H1 (cell line): ENCODE measurements at regions not wholly inside any gene's neighbourhood (a gene's known extent, or its start where the extent isn't known, plus 50 kb on each side); places are given as distances from the start of the nearest gene placed in this dataset.

Experiments
- CTCF ChIA-PET: fragments of 300-600 bp; sonication (Branson Sonifier 250); formaldehyde crosslinking; loops from one replicate; lab custom pipeline; 2021; ENCODE audit not compliant: partially characterized antibody; lab: Charles Lee
- POLR2A ChIA-PET: fragments of 300-600 bp; sonication (Branson Sonifier 250); formaldehyde crosslinking; loops from one replicate; lab custom pipeline; 2021; ENCODE audit warnings: inconsistent platforms; ENCODE audit not compliant: partially characterized antibody; lab: Charles Lee
- DNase-seq, 2 experiments: peaks; one replicate each; pipeline versions ENCODE4 v3.0.0 to v3.0.0-alpha.2; 2010 to 2022; ENCODE audit warnings: low spot score in 2 of 2, low read depth in 1 of 2, mixed read lengths in 1 of 2
- FAIRE-seq: peaks from 2 replicates; lab custom pipeline; 2011; peaks lifted over from hg19 to GRCh38; lab: Jason Lieb, UNC
- H2AFZ ChIP-seq: 2 replicates; pipeline ENCODE4 v1.8.1; 2012; ENCODE audit warnings: low read length, inconsistent platforms
- H2AK5ac ChIP-seq: 2 replicates; pipeline ENCODE4 v1.6.1; 2013; ENCODE audit warnings: low read depth, low read length
- H2BK120ac ChIP-seq: replicated peaks from 2 replicates; pipeline ENCODE3; 2013; ENCODE audit warnings: low read depth, low read length, inconsistent platforms
- H2BK12ac ChIP-seq: 2 replicates; pipeline ENCODE4 v1.6.1; 2013; ENCODE audit warnings: low read depth, low read length
- H2BK15ac ChIP-seq: 2 replicates; pipeline ENCODE4 v1.6.1; 2013; ENCODE audit warnings: low read length
- H2BK20ac ChIP-seq: 2 replicates; pipeline ENCODE4 v1.6.1; 2013; ENCODE audit warnings: low read length
- H2BK5ac ChIP-seq: 2 replicates; pipeline ENCODE4 v1.6.1; 2013; ENCODE audit warnings: low read depth, low read length
- H3K14ac ChIP-seq: 2 replicates; pipeline ENCODE4 v1.6.1; 2013; ENCODE audit warnings: inconsistent platforms; ENCODE audit not compliant: insufficient read length
- H3K18ac ChIP-seq: 2 replicates; pipeline ENCODE4 v1.6.1; 2013; ENCODE audit warnings: low read length; ENCODE audit errors: extremely low read depth
- H3K23ac ChIP-seq: 2 replicates; pipeline ENCODE4 v1.6.1; 2013; ENCODE audit warnings: inconsistent platforms; ENCODE audit not compliant: insufficient read length
- H3K23me2 ChIP-seq: 2 replicates; pipeline ENCODE4 v1.6.1; 2013; ENCODE audit warnings: low read depth, low read length
- H3K27ac ChIP-seq: 2 replicates; pipeline ENCODE4 v1.6.1; 2011; ENCODE audit warnings: low read depth, low read length, inconsistent platforms
- H3K27me3 ChIP-seq, 4 experiments: replicated peaks in 1 of 4; 1 replicate in 1 of 4; 2 replicates in 3 of 4; pipeline versions ENCODE4 v1.6.1 to v1.8.1; 2011 to 2013; ENCODE audit warnings: low read length in 3 of 4, mild to moderate bottlenecking in 3 of 4, inconsistent platforms in 2 of 4, mixed read lengths in 2 of 4, moderate library complexity in 1 of 4; ENCODE audit not compliant: control insufficient read depth in 3 of 4, insufficient read depth in 3 of 4; ENCODE audit errors: extremely low read depth in 1 of 4
- H3K36me3 ChIP-seq, 4 experiments: 2 replicates each; pipeline versions ENCODE4 v1.6.1 to v1.8.1; 2011 to 2013; ENCODE audit warnings: mild to moderate bottlenecking in 4 of 4, low read length in 3 of 4, moderate library complexity in 2 of 4, control low read depth in 1 of 4, inconsistent platforms in 1 of 4; ENCODE audit not compliant: insufficient read depth in 4 of 4, control insufficient read depth in 2 of 4
- H3K4ac ChIP-seq: replicated peaks from 2 replicates; pipeline ENCODE3; 2013; ENCODE audit warnings: low read length, low read depth, mixed read lengths, inconsistent platforms; ENCODE audit not compliant: insufficient read length
- H3K4me1 ChIP-seq, 4 experiments: replicated peaks in 1 of 4; 1 replicate in 1 of 4; 2 replicates in 3 of 4; pipeline versions ENCODE4 v1.6.1 to v1.8.1; 2011 to 2013; ENCODE audit warnings: low read length in 3 of 4, inconsistent platforms in 2 of 4, mixed read lengths in 1 of 4; ENCODE audit not compliant: insufficient read depth in 4 of 4, control insufficient read depth in 3 of 4
- H3K4me2 ChIP-seq, 2 experiments: 2 replicates each; pipeline versions ENCODE4 v1.6.1 to v1.8.1; 2011 to 2013; ENCODE audit warnings: low read depth in 2 of 2, low read length in 2 of 2, control low read depth in 1 of 2, inconsistent platforms in 1 of 2, mild to moderate bottlenecking in 1 of 2; ENCODE audit not compliant: insufficient read depth in 1 of 2
- H3K4me3 ChIP-seq, 4 experiments: fragments of 200-600, 300-600 bp in 1 of 4; sonication (generic), shearing (Covaris generic), sonication (Bioruptor Twin) in 1 of 4; 2 replicates each; pipeline versions ENCODE4 v1.5.1 to v1.8.1; 2011 to 2016; ENCODE audit warnings: low read length in 4 of 4, low read depth in 3 of 4, control low read depth in 2 of 4, inconsistent platforms in 2 of 4, mild to moderate bottlenecking in 2 of 4, mixed read lengths in 1 of 4, moderate library complexity in 1 of 4; ENCODE audit not compliant: insufficient read depth in 2 of 4; ENCODE audit errors: extremely low read depth in 1 of 4
- H3K56ac ChIP-seq: replicated peaks from 2 replicates; pipeline ENCODE3; 2013; ENCODE audit warnings: low read depth, mild to moderate bottlenecking, mixed read lengths, low read length, inconsistent platforms; ENCODE audit not compliant: insufficient read length
- H3K79me1 ChIP-seq: 2 replicates; pipeline ENCODE4 v1.6.1; 2013; ENCODE audit warnings: low read depth, low read length, control low read depth
- H3K79me2 ChIP-seq, 2 experiments: 2 replicates each; pipeline versions ENCODE4 v1.6.1 to v1.8.1; 2012 to 2013; ENCODE audit warnings: low read length in 2 of 2, mild to moderate bottlenecking in 2 of 2, inconsistent platforms in 1 of 2; ENCODE audit not compliant: insufficient read depth in 2 of 2, control insufficient read depth in 1 of 2
- H3K9ac ChIP-seq, 4 experiments: replicated peaks in 1 of 4; 1 replicate in 1 of 4; 2 replicates in 3 of 4; pipeline versions ENCODE4 v1.6.1 to v1.8.1; 2011 to 2013; ENCODE audit warnings: low read depth in 3 of 4, low read length in 3 of 4, control low read depth in 2 of 4, mild to moderate bottlenecking in 2 of 4, moderate library complexity in 2 of 4, inconsistent platforms in 1 of 4; ENCODE audit errors: extremely low read depth in 1 of 4
- H3K9me3 ChIP-seq, 2 experiments: 2 replicates each; pipeline versions ENCODE4 v1.6.1 to v1.8.1; 2012 to 2013; ENCODE audit warnings: mild to moderate bottlenecking in 2 of 2, moderate library complexity in 2 of 2, control low read depth in 1 of 2, inconsistent platforms in 1 of 2, low read depth in 1 of 2, low read length in 1 of 2, mixed read lengths in 1 of 2; ENCODE audit not compliant: insufficient read depth in 2 of 2
- H4K20me1 ChIP-seq, 2 experiments: replicated peaks in 1 of 2; 2 replicates each; pipeline versions ENCODE3 to v1.8.1; 2011 to 2013; ENCODE audit warnings: inconsistent platforms in 2 of 2, low read length in 2 of 2, mild to moderate bottlenecking in 1 of 2; ENCODE audit not compliant: insufficient read depth in 2 of 2, control insufficient read depth in 1 of 2
- H4K5ac ChIP-seq: 2 replicates; pipeline ENCODE4 v1.6.1; 2013; ENCODE audit warnings: low read length, low read depth, mixed read lengths, inconsistent platforms; ENCODE audit not compliant: insufficient read length
- H4K8ac ChIP-seq: 2 replicates; pipeline ENCODE4 v1.8.0; 2013; ENCODE audit warnings: mild to moderate bottlenecking, moderate library complexity, low read length, inconsistent platforms; ENCODE audit not compliant: insufficient read depth; ENCODE audit errors: extremely low read depth
- H4K91ac ChIP-seq: replicated peaks from 2 replicates; pipeline ENCODE3; 2013; ENCODE audit warnings: low read length, mixed read lengths, inconsistent platforms; ENCODE audit not compliant: insufficient read length
- ATF2 ChIP-seq: IDR thresholded peaks from 2 replicates; pipeline ENCODE4 v1.6.1; 2012; ENCODE audit warnings: low read length, inconsistent platforms
- BCL11A ChIP-seq, 2 experiments: IDR thresholded peaks; one replicate each; pipeline ENCODE4 v1.6.1; 2011; ENCODE audit warnings: low read depth in 2 of 2, low read length in 2 of 2, mild to moderate bottlenecking in 2 of 2
- CTCF ChIP-seq, 3 experiments: IDR thresholded peaks; 1 replicate in 2 of 3; 2 replicates in 1 of 3; pipeline versions ENCODE4 v1.5.1 to v1.6.1; 2011; ENCODE audit warnings: low read length in 3 of 3, mild to moderate bottlenecking in 3 of 3, inconsistent platforms in 2 of 3, low read depth in 1 of 3, moderate library complexity in 1 of 3; ENCODE audit not compliant: insufficient read depth in 1 of 3; ENCODE audit errors: control extremely low read depth in 1 of 3
- POLR2A ChIP-seq, 2 experiments: IDR thresholded peaks; 1 replicate in 1 of 2; 2 replicates in 1 of 2; pipeline ENCODE4 v1.6.1; 2011; ENCODE audit warnings: low read depth in 2 of 2, low read length in 2 of 2, mild to moderate bottlenecking in 2 of 2; ENCODE audit errors: control extremely low read depth in 1 of 2
- RAD21 ChIP-seq, 2 experiments: IDR thresholded peaks in 1 of 2; conservative IDR thresholded peaks in 1 of 2; 2 replicates each; pipeline ENCODE4 v1.6.1; 2011; ENCODE audit warnings: low read depth in 2 of 2, low read length in 2 of 2, improper control_type of control experiment in 1 of 2, inconsistent platforms in 1 of 2, mild to moderate bottlenecking in 1 of 2, moderate library complexity in 1 of 2
- RFX5 ChIP-seq: IDR thresholded peaks from 2 replicates; pipeline ENCODE4 v1.6.1; 2011; ENCODE audit warnings: low read depth, low read length, improper control_type of control experiment, borderline replicate concordance
- RXRA ChIP-seq: IDR thresholded peaks from 2 replicates; pipeline ENCODE4 v1.6.1; 2011; ENCODE audit warnings: low read depth, mild to moderate bottlenecking, low read length, moderate library complexity; ENCODE audit not compliant: insufficient read depth
- SIX5 ChIP-seq: IDR thresholded peaks from 2 replicates; pipeline ENCODE4 v1.6.1; 2011; ENCODE audit warnings: mild to moderate bottlenecking, low read depth, low read length
- SUZ12 ChIP-seq: fragments of 200-600 bp; sonication (generic); IDR thresholded peaks from 2 replicates; pipeline ENCODE4 v1.6.1; 2012; ENCODE audit warnings: mild to moderate bottlenecking, inconsistent platforms, low read length, moderate library complexity, mixed read lengths
- WGBS, 2 experiments: shearing (Covaris generic) in 1 of 2; methylation state at CpG; one replicate each; pipeline versions ENCODE4 v1.1.6 to v1.1.7; 2013 to 2015; ENCODE audit warnings: low lambda C conversion rate in 2 of 2, mixed read lengths in 2 of 2, inconsistent platforms in 1 of 2, low coverage in 1 of 2, missing lambda C conversion rate in 1 of 2; ENCODE audit not compliant: insufficient replicate concordance in 2 of 2, insufficient coverage in 1 of 2, insufficient read length in 1 of 2; ENCODE audit errors: extremely low coverage in 1 of 2, missing lambda C conversion rate in 1 of 2; 5-methylcytosine and 5-hydroxymethylcytosine counted together

GRCh38 chr21:19011451-19011850 is 607.9 kb upstream of the TMPRSS15 start:
- Histone ChIP-seq H3K4me3 (no peak overlapping the region), H2BK12ac (no peak overlapping the region), H3K27ac (no peak overlapping the region), H4K20me1 (no peaks in the 10 kb centered on the region), H3K27me3 (no peaks in the 10 kb centered on the region), H2BK120ac (no peak overlapping the region), H2BK15ac (no peak overlapping the region), H3K18ac (no peak overlapping the region), H3K4me2 (no peak overlapping the region), H3K4me1 (no peaks in the 10 kb centered on the region), H3K23me2 (no peaks in the 10 kb centered on the region), H4K91ac (no peak overlapping the region), H2BK5ac (no peak overlapping the region), H3K4ac (no peak overlapping the region), H3K9ac (no peak overlapping the region), H3K56ac (no peak overlapping the region), H4K5ac (no peak overlapping the region), H3K79me2 (no peaks in the 10 kb centered on the region), H3K23ac (no peak overlapping the region), H3K14ac (no peak overlapping the region), H2AFZ (no peak overlapping the region), H2BK20ac (no peak overlapping the region), H3K79me1 (no peaks in the 10 kb centered on the region), H4K8ac (no peak overlapping the region; the same call in 1 of the 2 replicates), H2AK5ac (no peak overlapping the region), H3K36me3 (no peaks in the 10 kb centered on the region), H3K9me3 (no peaks in the 10 kb centered on the region)
- WGBS, 2 experiments = 94% methylated on average over 2 of the region's 2 CpGs; no CpG with 5 or more reads in 1 of the 2 experiments
- DNase-seq (no peak), FAIRE-seq (no peak)
- POLR2A ChIA-PET = no interaction called here
- CTCF ChIA-PET = interaction anchor here (0.6 kb wide), 1 partner anchor 45 kb away, joined by 3 read pairs; no protein-coding TSS in a partner anchor
- TF ChIP-seq SIX5 (no peak), RFX5 (no peak), SUZ12 (no peak), BCL11A (IDR thresholded peaks at IDR 0.05; ENCODE audit: low read depth in 2 of 2, low read length in 2 of 2) (no peak), CTCF (IDR thresholded peaks at IDR 0.05; ENCODE audit: control extremely low read depth in 1 of 3, insufficient read depth in 1 of 3, low read depth in 1 of 3, low read length in 3 of 3) (no peak), RAD21 (IDR thresholded peaks at IDR 0.05 in 1 of 2, conservative IDR thresholded peaks at IDR 0.05 in 1 of 2; ENCODE audit: low read depth in 2 of 2, low read length in 2 of 2) (no peak), ATF2 (no peak), POLR2A (IDR thresholded peaks at IDR 0.05; ENCODE audit: control extremely low read depth in 1 of 2, low read depth in 2 of 2, low read length in 2 of 2) (no peak), RXRA (no peak)
